ENCODE measurements at regions not wholly inside any gene's neighbourhood (a gene's known extent, or its start where the extent isn't known, plus 50 kb on each side); places are given as distances from the start of the nearest gene placed in this dataset.

DNA sequence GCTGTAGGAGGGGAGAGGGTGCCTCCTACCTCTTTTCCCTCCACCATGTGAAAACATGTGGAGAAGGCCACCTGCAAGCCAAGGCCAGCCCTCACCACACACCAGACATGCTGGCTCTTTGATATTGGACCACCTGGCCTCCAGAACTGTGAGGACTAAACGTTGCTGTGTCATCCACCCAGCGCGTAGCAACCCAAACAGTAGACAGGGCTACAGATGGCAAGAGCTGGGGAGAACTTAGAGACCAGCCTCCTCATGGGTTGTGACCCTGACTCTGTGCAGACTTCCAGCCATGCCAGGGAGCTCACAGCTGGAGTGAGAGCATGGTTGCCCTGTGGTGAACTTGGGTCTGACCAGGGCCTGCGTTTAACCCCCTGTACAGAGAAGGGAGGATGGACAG is 195.9 kb upstream of the CST7 start:
- H3K4me1 ChIP-seq: peaks cover 0 to 21% (median 15%) of the 10 kb centered on the region in 3 donors
- DNase-seq: peak in 2 of 6 donors; percentile 14 to 61
- ATAC-seq: peak; percentile 39 to 71 (median 47)
- no peaks in the 10 kb centered on the region for H3K36me3 ChIP-seq
- H3K27me3 ChIP-seq: no peaks in the 10 kb centered on the region
- no peak overlapping the region for H3K4me3 ChIP-seq
- intact Hi-C loops (cut with DNase I): no loop called here
- FAIRE-seq: no peak
- TF ChIP-seq, protein P1, sequence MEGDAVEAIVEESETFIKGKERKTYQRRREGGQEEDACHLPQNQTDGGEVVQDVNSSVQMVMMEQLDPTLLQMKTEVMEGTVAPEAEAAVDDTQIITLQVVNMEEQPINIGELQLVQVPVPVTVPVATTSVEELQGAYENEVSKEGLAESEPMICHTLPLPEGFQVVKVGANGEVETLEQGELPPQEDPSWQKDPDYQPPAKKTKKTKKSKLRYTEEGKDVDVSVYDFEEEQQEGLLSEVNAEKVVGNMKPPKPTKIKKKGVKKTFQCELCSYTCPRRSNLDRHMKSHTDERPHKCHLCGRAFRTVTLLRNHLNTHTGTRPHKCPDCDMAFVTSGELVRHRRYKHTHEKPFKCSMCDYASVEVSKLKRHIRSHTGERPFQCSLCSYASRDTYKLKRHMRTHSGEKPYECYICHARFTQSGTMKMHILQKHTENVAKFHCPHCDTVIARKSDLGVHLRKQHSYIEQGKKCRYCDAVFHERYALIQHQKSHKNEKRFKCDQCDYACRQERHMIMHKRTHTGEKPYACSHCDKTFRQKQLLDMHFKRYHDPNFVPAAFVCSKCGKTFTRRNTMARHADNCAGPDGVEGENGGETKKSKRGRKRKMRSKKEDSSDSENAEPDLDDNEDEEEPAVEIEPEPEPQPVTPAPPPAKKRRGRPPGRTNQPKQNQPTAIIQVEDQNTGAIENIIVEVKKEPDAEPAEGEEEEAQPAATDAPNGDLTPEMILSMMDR (IDR thresholded peaks at IDR 0.05): no peak
- no peaks in the 10 kb centered on the region for H3K9me3 ChIP-seq
- no peak overlapping the region for H3K27ac ChIP-seq
- 41 to 43% methylated on average over 4 of the region's 4 CpGs for WGBS, 2 donors

GRCh38 chr20:24754691-24755090 is 194.4 kb upstream of the CST7 start:
- peak in 2 of 6 donors; percentile 3 to 5 for DNase-seq
- H3K4me3 ChIP-seq: no peak overlapping the region
- H3K27me3 ChIP-seq: no peaks in the 10 kb centered on the region
- no peak for ATAC-seq
- intact Hi-C loops (cut with DNase I): no loop called here
- peak overlapping the region in 1 of 4 donors; percentile 10 for H3K27ac ChIP-seq
- WGBS, 2 donors: 60 to 66% methylated on average over 6 of the region's 6 CpGs
- TF ChIP-seq, protein P1 (IDR thresholded peaks at IDR 0.05): no peak
- FAIRE-seq: no peak
- no peaks in the 10 kb centered on the region for H3K36me3 ChIP-seq
- no peaks in the 10 kb centered on the region for H3K9me3 ChIP-seq
- peaks cover 7 to 21% (median 15%) of the 10 kb centered on the region in 3 donors for H3K4me1 ChIP-seq

DNA sequence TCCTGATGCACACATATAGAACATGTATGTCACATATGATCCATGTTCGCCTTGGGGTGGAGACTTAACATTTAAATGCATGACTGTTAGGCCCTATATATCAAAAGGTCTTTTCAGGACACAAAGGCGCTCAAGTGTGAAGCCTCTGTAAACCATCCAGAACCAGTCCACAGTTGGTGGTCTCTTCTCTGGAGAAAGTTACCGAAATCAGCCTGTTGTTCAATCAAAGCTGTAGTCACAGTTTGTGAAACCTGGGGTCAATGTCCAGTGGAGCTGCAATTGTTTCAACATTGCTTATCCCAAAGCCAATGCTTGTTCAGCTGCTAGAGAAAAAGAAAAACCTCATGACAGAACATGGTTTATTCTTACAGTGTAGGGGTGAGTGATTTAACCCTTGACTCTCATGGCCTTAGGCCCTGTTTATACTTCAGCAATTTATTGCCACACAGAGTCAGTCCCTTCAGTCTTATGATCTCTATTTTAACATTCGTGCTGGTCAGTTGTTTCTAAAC is 193.6 kb upstream of the CST7 start:
- TF ChIP-seq, protein P1 (IDR thresholded peaks at IDR 0.05): no peak
- Histone ChIP-seq H3K36me3 (no peaks in the 10 kb centered on the region), H3K27me3 (no peaks in the 10 kb centered on the region), H3K4me3 (no peak overlapping the region), H3K27ac (peak overlapping the region in 3 of 4 donors; percentile 22 to 59 (median 54)), H3K9me3 (no peaks in the 10 kb centered on the region), H3K4me1 (peaks cover 8 to 21% (median 15%) of the 10 kb centered on the region in 3 donors)
- intact Hi-C loops (cut with DNase I): no loop called here
- ATAC-seq (peak; percentile 81 to 90 (median 86)), FAIRE-seq (no peak), DNase-seq (peak in 3 of 6 donors; percentile 11 to 42 (median 17))
- WGBS, 2 donors: 44 to 46% methylated on average over 4 of the region's 4 CpGs

DNA sequence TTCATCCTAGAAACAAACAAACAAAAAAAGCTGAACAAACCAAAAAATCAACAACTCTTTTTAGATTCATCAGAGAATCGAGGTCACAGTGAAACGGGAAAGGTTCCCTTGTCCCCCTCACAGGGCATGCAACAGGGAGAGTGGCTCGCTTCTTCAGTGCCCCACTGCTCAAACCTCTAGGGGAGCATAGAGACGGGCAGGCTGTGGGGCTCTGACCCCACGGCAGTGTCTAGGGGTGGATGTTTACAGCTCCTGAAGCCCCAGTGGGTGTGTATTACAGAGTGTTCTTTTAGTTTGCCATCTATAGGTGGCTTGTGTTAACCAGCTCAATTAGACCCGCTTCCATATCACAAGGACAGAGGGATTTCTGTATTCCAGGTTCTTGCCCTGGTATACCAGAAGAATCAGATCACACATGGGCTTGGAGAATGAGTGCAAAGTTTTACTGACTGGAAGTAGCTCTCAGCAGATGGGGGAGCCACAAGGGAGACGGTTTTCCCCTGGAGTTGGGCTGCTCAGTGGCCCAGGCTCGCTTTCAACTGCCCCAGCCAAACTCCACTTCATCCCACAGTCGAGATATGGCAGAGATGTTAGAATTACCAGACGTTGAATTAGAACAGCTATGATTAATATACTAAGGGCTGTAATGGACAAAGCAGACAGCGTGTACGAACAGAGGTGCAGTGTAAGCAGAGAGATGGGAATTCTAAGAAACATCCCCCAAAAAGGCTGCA is 192.6 kb upstream of the CST7 start:
- WGBS, 2 donors: 39 to 42% methylated on average over 12 of the region's 12 CpGs
- H3K4me1 ChIP-seq: peaks cover 8 to 21% (median 15%) of the 10 kb centered on the region in 3 donors
- ATAC-seq (peak; percentile 11 to 14 (median 12)), DNase-seq (peak in 3 of 6 donors; percentile 5 to 42 (median 5)), FAIRE-seq (no peak)
- TF ChIP-seq, protein P1 (IDR thresholded peaks at IDR 0.05): no peak
- H3K27ac ChIP-seq: peak overlapping the region in 1 of 4 donors; percentile 59
- no peaks in the 10 kb centered on the region for H3K9me3 ChIP-seq
- intact Hi-C loops (cut with DNase I): no loop called here
- no peaks in the 10 kb centered on the region for H3K27me3 ChIP-seq
- H3K4me3 ChIP-seq: no peak overlapping the region
- no peaks in the 10 kb centered on the region for H3K36me3 ChIP-seq
